Ascending aorta (tissue), 2 donors: ENCODE measurements at regions not wholly inside any gene's neighbourhood (a gene's known extent, or its start where the extent isn't known, plus 50 kb on each side); places are given as distances from the start of the nearest gene placed in this dataset.

Experiments
- DNase-seq, 2 donors: peaks; one replicate each; pipeline ENCODE4 v3.0.0-alpha.2; 2019; ENCODE audit warnings: low spot score in 2 of 2
- H3K27ac ChIP-seq, 2 donors: fragments of 200-600 bp; sonication (generic); one replicate each; pipeline ENCODE4 v1.5.1; 2016 to 2017; ENCODE audit warnings: mild to moderate bottlenecking in 1 of 2
- H3K27me3 ChIP-seq: fragments of 200-600 bp; sonication (generic); one replicate; pipeline ENCODE4 v1.5.1; 2017
- H3K36me3 ChIP-seq, 2 donors: fragments of 200-600 bp; sonication (generic); one replicate each; pipeline ENCODE4 v1.5.1; 2016
- H3K4me1 ChIP-seq, 2 donors: fragments of 200-600 bp; sonication (generic); one replicate each; pipeline ENCODE4 v1.5.1; 2016 to 2017; ENCODE audit warnings: mild to moderate bottlenecking in 1 of 2
- H3K4me3 ChIP-seq, 2 donors: fragments of 200-600 bp; sonication (generic); one replicate each; pipeline ENCODE4 v1.5.1; 2016 to 2017; ENCODE audit warnings: mild to moderate bottlenecking in 1 of 2
- H3K9me3 ChIP-seq, 2 donors: fragments of 200-600 bp; sonication (generic); one replicate each; pipeline ENCODE4 v1.5.1; 2016
- intact Hi-C: fragments of 100-400 bp; cut with DNase I; formaldehyde crosslinking; loops from one replicate; pipeline ENCODE4 v1.15.1; 2023
- TF ChIP-seq, protein P1 (sequence below), 3 experiments: fragments of 200-600 bp in 2 of 3; fragments of 450-650 bp in 1 of 3; sonication (generic) in 2 of 3; IDR thresholded peaks; one replicate each; pipeline ENCODE4 v1.5.1; 2016 to 2019; ENCODE audit warnings: antibody characterized with exemption in 3 of 3, mild to moderate bottlenecking in 1 of 3, moderate library complexity in 1 of 3

DNA sequence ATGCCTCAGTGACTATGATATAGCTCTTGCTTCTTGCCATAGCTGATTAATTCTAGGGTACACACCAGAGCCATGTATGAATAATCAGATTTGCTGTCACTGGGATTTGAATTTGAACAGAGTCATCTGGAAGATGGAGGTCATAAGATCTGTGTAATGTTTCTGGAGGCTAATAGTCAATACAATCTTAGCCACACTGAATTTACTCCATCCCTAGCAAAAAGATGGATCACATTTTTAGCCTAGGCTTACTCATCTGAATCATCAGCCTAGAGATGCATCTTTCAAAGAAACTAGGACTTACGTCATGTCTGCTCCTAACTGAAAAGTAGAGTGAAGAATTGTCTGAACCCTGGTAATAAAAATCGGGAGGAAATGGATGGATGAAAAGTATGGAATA lies 142.3 kb upstream of the ZNF804B start:
- Histone ChIP-seq H3K4me3 (no peak overlapping the region), H3K27me3 (no peaks in the 10 kb centered on the region), H3K36me3 (no peaks in the 10 kb centered on the region), H3K27ac (no peak overlapping the region), H3K9me3 (no peaks in the 10 kb centered on the region), H3K4me1 (no peaks in the 10 kb centered on the region)
- TF ChIP-seq, protein P1, sequence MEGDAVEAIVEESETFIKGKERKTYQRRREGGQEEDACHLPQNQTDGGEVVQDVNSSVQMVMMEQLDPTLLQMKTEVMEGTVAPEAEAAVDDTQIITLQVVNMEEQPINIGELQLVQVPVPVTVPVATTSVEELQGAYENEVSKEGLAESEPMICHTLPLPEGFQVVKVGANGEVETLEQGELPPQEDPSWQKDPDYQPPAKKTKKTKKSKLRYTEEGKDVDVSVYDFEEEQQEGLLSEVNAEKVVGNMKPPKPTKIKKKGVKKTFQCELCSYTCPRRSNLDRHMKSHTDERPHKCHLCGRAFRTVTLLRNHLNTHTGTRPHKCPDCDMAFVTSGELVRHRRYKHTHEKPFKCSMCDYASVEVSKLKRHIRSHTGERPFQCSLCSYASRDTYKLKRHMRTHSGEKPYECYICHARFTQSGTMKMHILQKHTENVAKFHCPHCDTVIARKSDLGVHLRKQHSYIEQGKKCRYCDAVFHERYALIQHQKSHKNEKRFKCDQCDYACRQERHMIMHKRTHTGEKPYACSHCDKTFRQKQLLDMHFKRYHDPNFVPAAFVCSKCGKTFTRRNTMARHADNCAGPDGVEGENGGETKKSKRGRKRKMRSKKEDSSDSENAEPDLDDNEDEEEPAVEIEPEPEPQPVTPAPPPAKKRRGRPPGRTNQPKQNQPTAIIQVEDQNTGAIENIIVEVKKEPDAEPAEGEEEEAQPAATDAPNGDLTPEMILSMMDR (IDR thresholded peaks at IDR 0.05), result no peak
- intact Hi-C loops, result no loop called here
- no peak for DNase-seq

DNA sequence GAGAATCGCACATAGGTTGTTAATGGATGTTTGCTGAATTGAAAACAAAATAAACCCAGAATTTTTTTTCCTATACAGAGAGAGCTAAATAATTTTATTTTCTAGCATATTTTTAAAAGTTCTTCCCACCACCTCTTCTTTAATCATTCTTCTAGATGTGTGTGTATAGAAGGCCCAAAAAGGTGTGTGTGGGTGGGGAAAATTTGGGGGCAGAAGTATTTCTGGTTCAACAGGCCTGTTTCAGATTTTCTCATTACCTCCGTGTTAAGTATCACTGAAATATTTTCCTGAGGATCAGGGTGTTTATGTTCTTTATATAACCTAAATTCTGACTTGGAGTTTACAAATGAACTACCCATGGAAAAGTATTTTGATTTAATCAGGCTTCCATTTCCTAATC lies 144.2 kb upstream of the ZNF804B start:
- no peak for DNase-seq
- H3K27me3 ChIP-seq, result no peaks in the 10 kb centered on the region
- H3K4me3 ChIP-seq, result no peak overlapping the region
- TF ChIP-seq, protein P1 (IDR thresholded peaks at IDR 0.05), result no peak
- H3K9me3 ChIP-seq, result no peaks in the 10 kb centered on the region
- no peaks in the 10 kb centered on the region for H3K4me1 ChIP-seq
- intact Hi-C loops, result no loop called here
- no peak overlapping the region for H3K27ac ChIP-seq
- no peaks in the 10 kb centered on the region for H3K36me3 ChIP-seq

DNA sequence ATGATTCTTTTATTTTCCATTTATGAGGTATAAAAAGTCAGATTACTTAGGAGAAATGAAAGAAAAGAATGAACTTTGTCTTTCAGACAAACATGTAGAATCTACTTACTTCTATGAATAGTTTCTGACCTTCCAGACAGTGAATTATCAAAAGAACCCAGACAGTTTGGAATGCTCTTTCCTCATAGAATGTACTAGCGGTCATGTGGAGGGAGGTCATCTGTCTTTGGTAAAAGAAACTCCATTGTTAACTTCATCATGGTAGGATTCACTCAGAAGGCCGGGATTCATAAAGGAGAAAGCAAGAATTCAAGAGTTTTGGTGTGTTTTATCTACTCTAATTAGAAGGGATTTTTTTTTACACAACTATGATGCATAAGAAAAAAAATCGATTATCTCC lies 144.8 kb upstream of the ZNF804B start:
- H3K4me3 ChIP-seq, result no peak overlapping the region
- TF ChIP-seq, protein P1 (IDR thresholded peaks at IDR 0.05), result no peak
- H3K9me3 ChIP-seq, result no peaks in the 10 kb centered on the region

DNA sequence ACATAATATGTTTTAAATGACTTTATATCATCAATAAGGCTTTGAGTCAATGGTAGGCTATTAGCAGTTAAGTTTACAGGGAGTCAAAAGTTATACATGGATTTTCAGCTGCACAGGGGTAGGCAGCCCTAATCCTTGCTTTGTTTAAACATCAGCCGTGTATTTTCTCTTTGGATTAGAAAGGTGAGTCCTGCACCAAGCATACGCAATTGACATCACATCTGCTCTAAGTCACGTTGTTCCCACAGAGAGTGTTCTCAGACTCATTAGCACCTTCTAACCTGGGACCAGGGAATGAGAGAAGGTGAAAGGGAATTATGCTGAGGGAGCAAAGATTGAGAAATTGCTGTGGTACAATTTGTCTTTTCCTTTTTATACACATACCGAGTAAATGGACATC lies 148.6 kb upstream of the ZNF804B start:
- TF ChIP-seq, protein P1 (IDR thresholded peaks at IDR 0.05), result no peak
- Histone ChIP-seq H3K9me3 (no peaks in the 10 kb centered on the region), H3K4me3 (no peak overlapping the region), H3K4me1 (no peaks in the 10 kb centered on the region), H3K27ac (no peak overlapping the region), H3K27me3 (no peaks in the 10 kb centered on the region), H3K36me3 (no peaks in the 10 kb centered on the region)
- no peak for DNase-seq
- intact Hi-C loops, result no loop called here

More for the DNA sequence above, 144.8 kb upstream of the ZNF804B start:
- no peaks in the 10 kb centered on the region for H3K4me1 ChIP-seq
- no peaks in the 10 kb centered on the region for H3K27me3 ChIP-seq
- intact Hi-C loops, result no loop called here
- no peak overlapping the region for H3K27ac ChIP-seq
- H3K36me3 ChIP-seq, result no peaks in the 10 kb centered on the region
- no peak for DNase-seq

DNA sequence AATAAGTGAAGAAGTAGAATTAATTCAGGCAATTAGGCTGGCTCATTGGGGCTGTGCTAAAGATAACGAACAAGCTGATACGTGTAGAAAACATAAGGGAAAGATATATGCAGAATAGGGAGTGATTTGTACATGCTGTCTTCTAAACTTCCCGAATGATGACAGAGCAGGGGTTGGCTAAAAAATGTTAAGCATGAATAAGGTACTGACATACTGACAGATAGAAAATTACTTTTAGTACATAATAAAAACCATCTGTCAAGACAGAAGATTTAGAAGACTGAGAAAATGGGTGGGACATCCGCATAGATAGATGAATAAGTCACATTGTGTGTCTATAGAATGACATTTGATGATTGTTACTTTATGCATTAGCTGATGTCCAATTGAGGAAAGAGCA lies 158.8 kb upstream of the ZNF804B start:
- no peak overlapping the region for H3K4me3 ChIP-seq
- no peaks in the 10 kb centered on the region for H3K9me3 ChIP-seq
- DNase-seq, result no peak
- intact Hi-C loops, result no loop called here
- H3K27me3 ChIP-seq, result no peaks in the 10 kb centered on the region
- no peak overlapping the region for H3K27ac ChIP-seq
- H3K36me3 ChIP-seq, result no peaks in the 10 kb centered on the region
- TF ChIP-seq, protein P1 (IDR thresholded peaks at IDR 0.05), result no peak
- H3K4me1 ChIP-seq, result no peaks in the 10 kb centered on the region

DNA sequence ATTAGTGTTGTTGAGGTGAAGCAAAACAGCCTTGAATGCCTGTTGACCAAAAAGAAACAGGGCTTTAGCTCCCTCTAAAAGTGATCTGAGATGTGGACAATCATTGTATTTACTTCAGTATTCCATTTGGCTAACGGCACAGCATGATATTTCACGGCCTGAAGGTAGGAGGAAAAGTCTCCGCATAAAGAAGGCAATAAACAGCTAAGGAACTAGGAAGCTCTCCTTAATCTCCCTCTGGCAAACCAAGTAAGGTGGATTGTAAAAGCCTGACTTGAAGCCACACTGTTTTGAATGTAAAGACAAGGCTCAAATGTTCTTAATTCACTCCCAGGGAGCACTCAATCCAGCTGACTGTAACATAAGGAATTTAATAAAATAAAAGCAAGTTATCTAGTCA lies 160.0 kb upstream of the ZNF804B start:
- H3K9me3 ChIP-seq, result no peaks in the 10 kb centered on the region
- TF ChIP-seq, protein P1 (IDR thresholded peaks at IDR 0.05), result no peak
- H3K27me3 ChIP-seq, result no peaks in the 10 kb centered on the region
- no peaks in the 10 kb centered on the region for H3K4me1 ChIP-seq
- H3K36me3 ChIP-seq, result no peaks in the 10 kb centered on the region
- no peak overlapping the region for H3K27ac ChIP-seq
- DNase-seq, result no peak
- intact Hi-C loops, result no loop called here
- H3K4me3 ChIP-seq, result no peak overlapping the region
